Activated naive CD8-positive, alpha-beta T cell treated with anti-CD3 and anti-CD28 coated beads, Interleukin-2, amount 10 ng/mL, durations not matched to agents 7 days and 5 days (primary cell): ENCODE measurements at regions not wholly inside any gene's neighbourhood (a gene's known extent, or its start where the extent isn't known, plus 50 kb on each side); places are given as distances from the start of the nearest gene placed in this dataset.
"Not testable (repeated sequence)": the region's sequence is repeated elsewhere in the genome, so short reads cannot be mapped to it uniquely, and the experiment has no call there.

Experiments used
- ATAC-seq: fragments of 150-1000 bp; cut with Tn5 transposase; one replicate; pipeline ENCODE4 v1.10.0; 2021; ENCODE audit warnings: low read depth, moderate library complexity
- POLR2A ChIA-PET: fragments of 350-600 bp; sonication (Branson Sonifier 250); formaldehyde crosslinking; loops from one replicate; lab custom pipeline; 2021; ENCODE audit warnings: antibody characterized with exemption; lab: Charles Lee
- DNase-seq: peaks from one replicate; pipeline ENCODE4 v3.0.0; 2021
- H3K27ac Mint-ChIP-seq: one replicate; pipeline ENCODE4 v1.8.0; 2022; ENCODE audit warnings: mild to moderate bottlenecking, mixed read lengths
- H3K27me3 Mint-ChIP-seq: one replicate; pipeline ENCODE4 v1.8.0; 2022; ENCODE audit warnings: mild to moderate bottlenecking, moderate library complexity, mixed read lengths
- H3K36me3 Mint-ChIP-seq: one replicate; pipeline ENCODE4 v1.8.0; 2021; ENCODE audit warnings: mild to moderate bottlenecking, mixed read lengths
- H3K4me1 Mint-ChIP-seq: one replicate; pipeline ENCODE4 v1.8.0; 2021; ENCODE audit warnings: mixed read lengths
- H3K4me3 Mint-ChIP-seq: one replicate; pipeline ENCODE4 v1.8.0; 2022; ENCODE audit warnings: mild to moderate bottlenecking, moderate library complexity, mixed read lengths
- H3K9me3 Mint-ChIP-seq: one replicate; pipeline ENCODE4 v1.8.0; 2021; ENCODE audit warnings: mixed read lengths

- H3K27ac Mint-ChIP-seq, H3K4me1 Mint-ChIP-seq, ATAC-seq, H3K4me3 Mint-ChIP-seq, DNase-seq, H3K36me3 Mint-ChIP-seq, POLR2A ChIA-PET, H3K27me3 Mint-ChIP-seq, H3K9me3 Mint-ChIP-seq: not testable (repeated sequence)
Observed at GRCh38 chr16:29200681-29201080, 205.8 kb downstream of the NPIPB11 start.

- POLR2A ChIA-PET = not testable (repeated sequence)
Observed at GRCh38 chr16:29200135-29200601, 206.3 kb downstream of the NPIPB11 start.

GRCh38 chr16:29199626-29200025 is 206.9 kb downstream of the NPIPB11 start:
- POLR2A ChIA-PET, H3K4me3 Mint-ChIP-seq, H3K27me3 Mint-ChIP-seq, H3K36me3 Mint-ChIP-seq, H3K4me1 Mint-ChIP-seq, H3K9me3 Mint-ChIP-seq, ATAC-seq, H3K27ac Mint-ChIP-seq: not testable (repeated sequence)
- DNase-seq = peak; percentile 12

More at GRCh38 chr16:29200135-29200601, 206.3 kb downstream of the NPIPB11 start:
- not testable (repeated sequence) for H3K4me3 Mint-ChIP-seq, H3K27ac Mint-ChIP-seq, DNase-seq, ATAC-seq, H3K9me3 Mint-ChIP-seq, H3K4me1 Mint-ChIP-seq, H3K27me3 Mint-ChIP-seq, H3K36me3 Mint-ChIP-seq

- no peak overlapping the region for H3K27ac Mint-ChIP-seq
- H3K4me1 Mint-ChIP-seq = no peaks in the 10 kb centered on the region
- no peak for ATAC-seq
- no peaks in the 10 kb centered on the region for H3K27me3 Mint-ChIP-seq
- peaks cover 4% of the 10 kb centered on the region for H3K9me3 Mint-ChIP-seq
- peak; percentile 21 for DNase-seq
- H3K36me3 Mint-ChIP-seq = no peaks in the 10 kb centered on the region
- no peak overlapping the region for H3K4me3 Mint-ChIP-seq
- POLR2A ChIA-PET = no interaction called here
Observed at GRCh38 chr16:29198731-29199521, 207.6 kb downstream of the NPIPB11 start.

GRCh38 chr16:29198231-29198630 is 208.3 kb downstream of the NPIPB11 start:
- POLR2A ChIA-PET = no interaction called here
- Mint-ChIP-seq H3K36me3 (no peaks in the 10 kb centered on the region), H3K27me3 (no peaks in the 10 kb centered on the region), H3K9me3 (peaks cover 4% of the 10 kb centered on the region), H3K4me3 (no peak overlapping the region), H3K4me1 (no peaks in the 10 kb centered on the region), H3K27ac (no peak overlapping the region)
- DNase-seq = peak; percentile 12
- no peak for ATAC-seq

GRCh38 chr16:29197494-29198100 is 208.9 kb downstream of the NPIPB11 start:
- H3K36me3 Mint-ChIP-seq, H3K9me3 Mint-ChIP-seq, H3K4me1 Mint-ChIP-seq, H3K27me3 Mint-ChIP-seq, H3K4me3 Mint-ChIP-seq, ATAC-seq, POLR2A ChIA-PET, DNase-seq: not testable (repeated sequence)
- H3K27ac Mint-ChIP-seq = peak overlapping the region; percentile 53

- H3K27ac Mint-ChIP-seq, ATAC-seq, POLR2A ChIA-PET, H3K9me3 Mint-ChIP-seq, H3K4me3 Mint-ChIP-seq, H3K4me1 Mint-ChIP-seq, H3K27me3 Mint-ChIP-seq, H3K36me3 Mint-ChIP-seq, DNase-seq: not testable (repeated sequence)
Observed at GRCh38 chr16:29196746-29197145, 209.8 kb downstream of the NPIPB11 start.

GRCh38 chr16:29195116-29195872 is 210.4 kb downstream of the LAT start:
- H3K36me3 Mint-ChIP-seq, POLR2A ChIA-PET, H3K27me3 Mint-ChIP-seq, H3K9me3 Mint-ChIP-seq, H3K4me1 Mint-ChIP-seq, ATAC-seq, DNase-seq, H3K27ac Mint-ChIP-seq, H3K4me3 Mint-ChIP-seq: not testable (repeated sequence)

- H3K4me1 Mint-ChIP-seq, H3K27me3 Mint-ChIP-seq, H3K4me3 Mint-ChIP-seq, H3K36me3 Mint-ChIP-seq, POLR2A ChIA-PET, H3K9me3 Mint-ChIP-seq, ATAC-seq, DNase-seq, H3K27ac Mint-ChIP-seq: not testable (repeated sequence)
Observed at GRCh38 chr16:29194185-29194844, 209.5 kb downstream of the LAT start.

GRCh38 chr16:29193634-29194033 is 208.8 kb downstream of the LAT start:
- H3K4me3 Mint-ChIP-seq, POLR2A ChIA-PET, H3K4me1 Mint-ChIP-seq, ATAC-seq, H3K9me3 Mint-ChIP-seq, H3K36me3 Mint-ChIP-seq, H3K27me3 Mint-ChIP-seq, H3K27ac Mint-ChIP-seq: not testable (repeated sequence)
- DNase-seq = peak; percentile 14

GRCh38 chr16:29193248-29193574 is 208.4 kb downstream of the LAT start:
- POLR2A ChIA-PET, H3K9me3 Mint-ChIP-seq, H3K27ac Mint-ChIP-seq: not testable (repeated sequence)

GRCh38 chr16:29192329-29193247 is 207.7 kb downstream of the LAT start:
- no peak overlapping the region for H3K4me3 Mint-ChIP-seq
- no peak overlapping the region for H3K27ac Mint-ChIP-seq
- no peaks in the 10 kb centered on the region for H3K36me3 Mint-ChIP-seq
- ATAC-seq = no peak
- peaks cover 4% of the 10 kb centered on the region for H3K9me3 Mint-ChIP-seq
- no peaks in the 10 kb centered on the region for H3K4me1 Mint-ChIP-seq
- POLR2A ChIA-PET = no interaction called here
- peak; percentile 30 for DNase-seq
- no peaks in the 10 kb centered on the region for H3K27me3 Mint-ChIP-seq

More at GRCh38 chr16:29193248-29193574, 208.4 kb downstream of the LAT start:
- peak; percentile 2 for DNase-seq
- H3K36me3 Mint-ChIP-seq, H3K27me3 Mint-ChIP-seq, H3K4me3 Mint-ChIP-seq, H3K4me1 Mint-ChIP-seq, ATAC-seq: not testable (repeated sequence)
